HEK293 (cell line): ENCODE measurements at regions not wholly inside any gene's neighbourhood (a gene's known extent, or its start where the extent isn't known, plus 50 kb on each side); places are given as distances from the start of the nearest gene placed in this dataset.
"Not testable (repeated sequence)": the region's sequence is repeated elsewhere in the genome, so short reads cannot be mapped to it uniquely, and the experiment has no call there.

ENCODE experiments used
- CTCF ChIA-PET: fragments of 350-600 bp; formaldehyde crosslinking; extraction: SDS; loops from one replicate; lab custom pipeline; 2021; ENCODE audit warnings: antibody characterized with exemption; lab: Yijun Ruan, JAX
- POLR2A ChIA-PET: fragments of 300-600 bp; formaldehyde crosslinking; extraction: SDS; loops from one replicate; lab custom pipeline; 2020; ENCODE audit warnings: antibody characterized with exemption, inconsistent platforms; lab: Yijun Ruan, JAX
- H3K27ac ChIP-seq: fragments of 200-500 bp; sonication (Bioruptor generic); 2 replicates; pipeline ENCODE4 v1.5.1; 2014; ENCODE audit warnings: low read depth, low read length, control low read depth, inconsistent platforms; ENCODE audit errors: extremely low read depth
- H3K36me3 ChIP-seq, 2 experiments: fragments of 200-500 bp in 1 of 2; sonication (Bioruptor generic) in 1 of 2; 1 replicate in 1 of 2; 2 replicates in 1 of 2; pipeline ENCODE4 v1.5.1; 2014 to 2017; ENCODE audit warnings: inconsistent platforms in 2 of 2, low read length in 2 of 2; ENCODE audit not compliant: control insufficient read depth in 2 of 2, insufficient read depth in 1 of 2
- H3K4me1 ChIP-seq: fragments of 200-500 bp; sonication (Bioruptor generic); 2 replicates; pipeline ENCODE4 v1.5.1; 2014; ENCODE audit warnings: mild to moderate bottlenecking, low read length, inconsistent platforms; ENCODE audit not compliant: control insufficient read depth, insufficient read depth
- H3K4me3 ChIP-seq: 2 replicates; pipeline ENCODE4 v1.5.1; 2011; ENCODE audit warnings: low read depth, mild to moderate bottlenecking, control low read depth, low read length, moderate library complexity
- H3K9me3 ChIP-seq: fragments of 200-500 bp; sonication (Bioruptor generic); 2 replicates; pipeline ENCODE4 v1.5.1; 2014; ENCODE audit warnings: low read depth, low read length, inconsistent platforms; ENCODE audit not compliant: control insufficient read depth, insufficient read depth
- GLI4 ChIP-seq: fragments of 450-650 bp; formaldehyde crosslinking; IDR thresholded peaks from 2 replicates; pipeline ENCODE4 v1.5.1; 2016; ENCODE audit warnings: missing biosample characterization, missing genetic modification characterization
- HOXA7 ChIP-seq: sonication (generic); formaldehyde crosslinking; IDR thresholded peaks from 2 replicates; pipeline ENCODE4 v1.8.1; 2022; ENCODE audit warnings: missing genetic modification reagents, borderline replicate concordance
- KLF16 ChIP-seq: fragments of 450-650 bp; formaldehyde crosslinking; IDR thresholded peaks from 2 replicates; pipeline ENCODE4 v1.5.1; 2017; ENCODE audit warnings: missing biosample characterization, missing genetic modification characterization
- KLF7 ChIP-seq: fragments of 450-650 bp; formaldehyde crosslinking; IDR thresholded peaks from 2 replicates; pipeline ENCODE4 v1.5.1; 2016; ENCODE audit warnings: missing biosample characterization, missing genetic modification characterization, borderline replicate concordance
- MYNN ChIP-seq: fragments of 450-650 bp; formaldehyde crosslinking; IDR thresholded peaks from 2 replicates; pipeline ENCODE4 v1.5.1; 2016; ENCODE audit warnings: missing biosample characterization, missing genetic modification characterization, borderline replicate concordance
- ZFP3 ChIP-seq: fragments of 450-650 bp; formaldehyde crosslinking; IDR thresholded peaks from 2 replicates; pipeline ENCODE4 v1.5.1; 2016; ENCODE audit warnings: low read depth, missing biosample characterization, missing genetic modification characterization
- ZNF138 ChIP-seq: fragments of 450-650 bp; formaldehyde crosslinking; IDR thresholded peaks from 2 replicates; pipeline ENCODE4 v1.5.1; 2016; ENCODE audit warnings: missing biosample characterization, missing genetic modification characterization, borderline replicate concordance
- ZNF169 ChIP-seq: fragments of 450-650 bp; formaldehyde crosslinking; IDR thresholded peaks from 2 replicates; pipeline ENCODE4 v1.5.1; 2016; ENCODE audit warnings: missing biosample characterization, missing genetic modification characterization
- ZNF239 ChIP-seq: fragments of 450-650 bp; formaldehyde crosslinking; IDR thresholded peaks from 2 replicates; pipeline ENCODE4 v1.5.1; 2016; ENCODE audit warnings: missing biosample characterization, missing genetic modification characterization
- ZNF274 ChIP-seq, 2 experiments: fragments of 200-500 bp in 1 of 2; fragments of 450-650 bp in 1 of 2; sonication (Bioruptor generic) in 1 of 2; formaldehyde crosslinking in 1 of 2; IDR thresholded peaks; 2 replicates each; pipeline versions ENCODE4 v1.5.1 to v1.6.1; 2014 to 2016; ENCODE audit warnings: borderline replicate concordance in 1 of 2, inconsistent platforms in 1 of 2, low read length in 1 of 2, missing biosample characterization in 1 of 2, missing genetic modification characterization in 1 of 2
- ZNF280C ChIP-seq: fragments of 450-650 bp; formaldehyde crosslinking; IDR thresholded peaks from 2 replicates; pipeline ENCODE4 v1.5.1; 2016; ENCODE audit warnings: missing biosample characterization, missing genetic modification characterization
- ZNF335 ChIP-seq: fragments of 450-650 bp; formaldehyde crosslinking; conservative IDR thresholded peaks from 2 replicates; pipeline ENCODE4 v1.5.1; 2016; ENCODE audit warnings: missing biosample characterization, missing genetic modification characterization
- ZNF423 ChIP-seq: fragments of 450-650 bp; formaldehyde crosslinking; IDR thresholded peaks from 2 replicates; pipeline ENCODE4 v1.5.1; 2016; ENCODE audit warnings: missing biosample characterization, missing genetic modification characterization
- ZNF561 ChIP-seq: fragments of 450-650 bp; IDR thresholded peaks from 2 replicates; pipeline ENCODE4 v1.5.1; 2018; ENCODE audit warnings: missing biosample characterization, missing genetic modification characterization, borderline replicate concordance
- ZNF639 ChIP-seq: fragments of 450-650 bp; formaldehyde crosslinking; IDR thresholded peaks from 2 replicates; pipeline ENCODE4 v1.5.1; 2016; ENCODE audit warnings: missing biosample characterization, missing genetic modification characterization
- ZNF791 ChIP-seq: fragments of 450-650 bp; formaldehyde crosslinking; IDR thresholded peaks from 2 replicates; pipeline ENCODE4 v1.5.1; 2016; ENCODE audit warnings: missing biosample characterization, missing genetic modification characterization
- ZSCAN16 ChIP-seq: fragments of 450-650 bp; formaldehyde crosslinking; IDR thresholded peaks from 2 replicates; pipeline ENCODE4 v1.5.1; 2016; ENCODE audit warnings: missing biosample characterization, missing genetic modification characterization
- ZSCAN23 ChIP-seq: fragments of 450-650 bp; formaldehyde crosslinking; IDR thresholded peaks from 2 replicates; pipeline ENCODE4 v1.5.1; 2016; ENCODE audit warnings: missing biosample characterization, missing genetic modification characterization
- ZSCAN5A ChIP-seq: fragments of 450-650 bp; formaldehyde crosslinking; IDR thresholded peaks from 2 replicates; pipeline ENCODE4 v1.5.1; 2016; ENCODE audit warnings: missing biosample characterization, missing genetic modification characterization
- ZXDB ChIP-seq: fragments of 450-650 bp; formaldehyde crosslinking; IDR thresholded peaks from 2 replicates; pipeline ENCODE4 v1.5.1; 2016; ENCODE audit warnings: missing biosample characterization, missing genetic modification characterization
- TF ChIP-seq, protein P1 (sequence below): fragments of 450-650 bp; formaldehyde crosslinking; IDR thresholded peaks from 2 replicates; pipeline ENCODE4 v1.5.1; 2016; ENCODE audit warnings: missing biosample characterization, missing genetic modification characterization

- ChIA-PET CTCF (interaction anchor here (0.6 kb wide), 1 partner anchor 1174 kb away, joined by 3 read pairs; no protein-coding TSS in a partner anchor), POLR2A (no interaction called here)
- Histone ChIP-seq H3K27ac (no peak overlapping the region), H3K4me1 (no peaks in the 10 kb centered on the region), H3K9me3 (no peaks in the 10 kb centered on the region), H3K36me3 (no peaks in the 10 kb centered on the region), H3K4me3 (no peak overlapping the region)
- TF ChIP-seq ZNF239 (tag by site-specific recombination) (no peak), ZFP3 (tag by site-specific recombination) (no peak)
Observed at GRCh38 chr9:115837618-115838017, 316.0 kb upstream of the PAPPA start.

DNA sequence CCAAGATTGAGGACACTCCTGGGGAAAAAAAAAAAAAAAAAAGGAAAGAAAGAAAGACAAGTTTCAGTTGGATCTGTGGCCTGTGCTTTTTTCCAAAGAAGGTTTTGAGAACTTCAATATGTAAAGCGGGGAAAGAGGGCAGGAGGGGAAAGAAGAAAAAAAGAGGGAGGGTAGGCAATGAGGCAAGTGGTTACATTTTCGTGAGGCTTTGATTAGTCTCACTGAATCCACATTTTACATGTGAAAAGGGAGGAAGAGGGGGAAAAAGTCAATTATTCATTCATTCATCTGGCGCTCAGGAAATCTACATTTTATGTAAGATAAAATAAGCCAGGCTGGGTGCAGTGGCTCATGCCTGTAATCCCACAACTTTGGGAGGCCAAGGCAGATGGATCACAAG, 315.2 kb upstream of the PAPPA start:
- POLR2A ChIA-PET: no interaction called here
- no peaks in the 10 kb centered on the region for H3K9me3 ChIP-seq
- TF ChIP-seq ZNF561 (tag by site-specific recombination) (no peak), ZNF138 (tag by site-specific recombination) (no peak), HOXA7 (CRISPR knock-in tag) (no peak), ZNF639 (no peak), ZSCAN23 (no peak), ZNF169 (tag by site-specific recombination) (no peak), KLF7 (tag by site-specific recombination) (no peak), ZSCAN16 (no peak), ZNF274 (IDR thresholded peaks at IDR 0.05; ENCODE audit: low read length) (no peak), ZNF274 (tag by site-specific recombination; IDR thresholded peaks at IDR 0.05; ENCODE audit: borderline replicate concordance) (no peak), ZNF791 (tag by site-specific recombination) (no peak), ZXDB (no peak), GLI4 (tag by site-specific recombination) (no peak), MYNN (no peak), KLF16 (tag by site-specific recombination) (no peak), ZNF335 (no peak), ZSCAN5A (no peak), ZNF280C (tag by site-specific recombination) (no peak), ZNF423 (tag by site-specific recombination) (no peak)
- TF ChIP-seq, protein P1, sequence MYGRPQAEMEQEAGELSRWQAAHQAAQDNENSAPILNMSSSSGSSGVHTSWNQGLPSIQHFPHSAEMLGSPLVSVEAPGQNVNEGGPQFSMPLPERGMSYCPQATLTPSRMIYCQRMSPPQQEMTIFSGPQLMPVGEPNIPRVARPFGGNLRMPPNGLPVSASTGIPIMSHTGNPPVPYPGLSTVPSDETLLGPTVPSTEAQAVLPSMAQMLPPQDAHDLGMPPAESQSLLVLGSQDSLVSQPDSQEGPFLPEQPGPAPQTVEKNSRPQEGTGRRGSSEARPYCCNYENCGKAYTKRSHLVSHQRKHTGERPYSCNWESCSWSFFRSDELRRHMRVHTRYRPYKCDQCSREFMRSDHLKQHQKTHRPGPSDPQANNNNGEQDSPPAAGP (tag by site-specific recombination): no peak
- TF ChIP-seq, all 188 proteins: peak for 0
- no peaks in the 10 kb centered on the region for H3K4me1 ChIP-seq
- no peaks in the 10 kb centered on the region for H3K36me3 ChIP-seq
- CTCF ChIA-PET: no interaction called here
- H3K27ac ChIP-seq: no peak overlapping the region
- no peak overlapping the region for H3K4me3 ChIP-seq

DNA sequence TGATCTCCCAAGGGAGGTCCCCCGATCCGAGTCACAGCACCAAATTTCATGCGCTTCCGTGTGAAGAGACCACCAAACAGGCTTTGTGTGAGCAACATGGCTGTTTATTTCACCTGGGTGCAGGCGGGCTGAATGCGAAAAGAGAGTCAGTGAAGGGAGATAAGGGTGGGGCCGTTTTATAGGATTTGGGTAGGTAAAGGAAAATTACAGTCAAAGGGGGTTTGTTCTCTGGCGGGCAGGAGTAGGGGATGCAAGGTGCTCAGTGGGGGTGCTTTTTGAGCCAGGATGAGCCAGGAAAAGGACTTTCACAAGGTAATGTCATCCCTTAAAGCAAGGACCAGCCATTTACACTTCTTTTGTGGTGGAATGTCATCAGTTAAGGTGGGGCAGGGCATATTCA, 309.2 kb upstream of the PAPPA start:
- CTCF ChIA-PET, H3K36me3 ChIP-seq, H3K4me3 ChIP-seq, POLR2A ChIA-PET, H3K9me3 ChIP-seq, H3K4me1 ChIP-seq, H3K27ac ChIP-seq: not testable (repeated sequence)
